ENCODE measurements at regions not wholly inside any gene's neighbourhood (a gene's known extent, or its start where the extent isn't known, plus 50 kb on each side); places are given as distances from the start of the nearest gene placed in this dataset.

GRCh38 chr5:65076251-65076869 is 307.6 kb downstream of the CWC27 start:
- no peak for TF ChIP-seq FOXP2 (optimal IDR thresholded peaks at IDR 0.05; ENCODE audit: borderline replicate concordance, extremely low read depth, extremely low read length, insufficient read depth)
- TF ChIP-seq POLR2AphosphoS5 (IDR thresholded peaks at IDR 0.05; ENCODE audit: low read depth, low read length), result no peak
- no peak for TF ChIP-seq TAF1 (IDR thresholded peaks at IDR 0.05; ENCODE audit: borderline replicate concordance, insufficient read depth, low read length)
- no peak for TF ChIP-seq SIN3A (IDR thresholded peaks at IDR 0.05; ENCODE audit: borderline replicate concordance, insufficient read depth, low read length)
- TF ChIP-seq, protein P1, sequence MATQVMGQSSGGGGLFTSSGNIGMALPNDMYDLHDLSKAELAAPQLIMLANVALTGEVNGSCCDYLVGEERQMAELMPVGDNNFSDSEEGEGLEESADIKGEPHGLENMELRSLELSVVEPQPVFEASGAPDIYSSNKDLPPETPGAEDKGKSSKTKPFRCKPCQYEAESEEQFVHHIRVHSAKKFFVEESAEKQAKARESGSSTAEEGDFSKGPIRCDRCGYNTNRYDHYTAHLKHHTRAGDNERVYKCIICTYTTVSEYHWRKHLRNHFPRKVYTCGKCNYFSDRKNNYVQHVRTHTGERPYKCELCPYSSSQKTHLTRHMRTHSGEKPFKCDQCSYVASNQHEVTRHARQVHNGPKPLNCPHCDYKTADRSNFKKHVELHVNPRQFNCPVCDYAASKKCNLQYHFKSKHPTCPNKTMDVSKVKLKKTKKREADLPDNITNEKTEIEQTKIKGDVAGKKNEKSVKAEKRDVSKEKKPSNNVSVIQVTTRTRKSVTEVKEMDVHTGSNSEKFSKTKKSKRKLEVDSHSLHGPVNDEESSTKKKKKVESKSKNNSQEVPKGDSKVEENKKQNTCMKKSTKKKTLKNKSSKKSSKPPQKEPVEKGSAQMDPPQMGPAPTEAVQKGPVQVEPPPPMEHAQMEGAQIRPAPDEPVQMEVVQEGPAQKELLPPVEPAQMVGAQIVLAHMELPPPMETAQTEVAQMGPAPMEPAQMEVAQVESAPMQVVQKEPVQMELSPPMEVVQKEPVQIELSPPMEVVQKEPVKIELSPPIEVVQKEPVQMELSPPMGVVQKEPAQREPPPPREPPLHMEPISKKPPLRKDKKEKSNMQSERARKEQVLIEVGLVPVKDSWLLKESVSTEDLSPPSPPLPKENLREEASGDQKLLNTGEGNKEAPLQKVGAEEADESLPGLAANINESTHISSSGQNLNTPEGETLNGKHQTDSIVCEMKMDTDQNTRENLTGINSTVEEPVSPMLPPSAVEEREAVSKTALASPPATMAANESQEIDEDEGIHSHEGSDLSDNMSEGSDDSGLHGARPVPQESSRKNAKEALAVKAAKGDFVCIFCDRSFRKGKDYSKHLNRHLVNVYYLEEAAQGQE (IDR thresholded peaks at IDR 0.05; ENCODE audit: insufficient read depth in 1 of 2, low read depth in 2 of 2, low read length in 2 of 2), result no peak

GRCh38 chr5:65077653-65078052 is 308.9 kb downstream of the CWC27 start:
- TF ChIP-seq POLR2AphosphoS5 (IDR thresholded peaks at IDR 0.05; ENCODE audit: low read depth, low read length) (no peak), FOXP2 (optimal IDR thresholded peaks at IDR 0.05; ENCODE audit: borderline replicate concordance, extremely low read depth, extremely low read length, insufficient read depth) (no peak), SIN3A (IDR thresholded peaks at IDR 0.05; ENCODE audit: borderline replicate concordance, insufficient read depth, low read length) (no peak)
- TF ChIP-seq, protein P1 (IDR thresholded peaks at IDR 0.05; ENCODE audit: insufficient read depth in 1 of 2, low read depth in 2 of 2, low read length in 2 of 2), result no peak

DNA sequence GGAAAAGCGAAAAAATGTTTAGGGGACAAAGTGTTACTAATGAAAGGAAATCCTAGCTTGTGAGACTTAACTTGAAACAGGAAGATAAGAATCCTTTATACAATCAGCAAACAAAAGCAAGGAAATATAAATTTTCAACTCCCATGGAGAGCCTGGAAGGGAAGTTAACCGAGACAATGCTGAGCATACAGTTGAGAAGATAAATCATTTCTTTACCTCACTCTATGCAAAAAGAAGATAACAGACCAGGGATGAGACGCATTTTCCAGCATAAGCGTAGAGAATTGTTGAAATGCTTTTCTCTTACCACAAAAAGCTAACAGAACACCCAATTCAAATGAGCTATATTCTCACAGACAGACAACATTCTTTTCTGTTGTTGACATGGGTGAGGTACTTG is 309.6 kb downstream of the CWC27 start:
- TF ChIP-seq SIN3A (IDR thresholded peaks at IDR 0.05; ENCODE audit: borderline replicate concordance, insufficient read depth, low read length), result no peak
- TF ChIP-seq POLR2AphosphoS5 (IDR thresholded peaks at IDR 0.05; ENCODE audit: low read depth, low read length), result no peak
- TF ChIP-seq TAF1 (IDR thresholded peaks at IDR 0.05; ENCODE audit: borderline replicate concordance, insufficient read depth, low read length), result no peak
- TF ChIP-seq, protein P1 (IDR thresholded peaks at IDR 0.05; ENCODE audit: insufficient read depth in 1 of 2, low read depth in 2 of 2, low read length in 2 of 2), result no peak
- TF ChIP-seq FOXP2 (optimal IDR thresholded peaks at IDR 0.05; ENCODE audit: borderline replicate concordance, extremely low read depth, extremely low read length, insufficient read depth), result no peak

DNA sequence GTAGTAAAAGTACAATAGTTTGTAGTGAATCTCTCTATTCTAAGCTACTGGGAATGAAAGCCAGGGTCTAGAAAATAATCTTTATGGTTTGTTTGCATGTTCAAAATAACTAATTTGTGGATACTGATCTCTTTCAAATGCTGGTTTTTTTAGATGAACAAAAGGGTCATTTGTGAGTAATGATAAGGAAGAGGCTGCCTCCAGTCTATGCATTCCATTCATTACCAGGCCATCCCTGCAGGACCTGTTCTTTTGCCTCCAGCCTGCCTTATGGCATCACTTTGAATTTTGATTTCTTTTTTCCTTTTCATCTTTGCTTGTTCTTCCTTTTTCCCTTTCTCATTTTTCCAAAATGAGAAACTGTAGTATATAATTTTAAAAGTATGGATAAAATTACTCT is 312.3 kb downstream of the CWC27 start:
- no peak for TF ChIP-seq TAF1 (IDR thresholded peaks at IDR 0.05; ENCODE audit: borderline replicate concordance, insufficient read depth, low read length)
- TF ChIP-seq POLR2AphosphoS5 (IDR thresholded peaks at IDR 0.05; ENCODE audit: low read depth, low read length), result no peak
- no peak for TF ChIP-seq SIN3A (IDR thresholded peaks at IDR 0.05; ENCODE audit: borderline replicate concordance, insufficient read depth, low read length)

- TF ChIP-seq, protein P1 (IDR thresholded peaks at IDR 0.05; ENCODE audit: insufficient read depth in 1 of 2, low read depth in 2 of 2, low read length in 2 of 2), result no peak
- TF ChIP-seq POLR2AphosphoS5 (IDR thresholded peaks at IDR 0.05; ENCODE audit: low read depth, low read length), result no peak
These were observed 316.2 kb downstream of the CWC27 start for GRCh38 chr5:65084795-65085515.
